GM18517 (cell line): ENCODE measurements at regions not wholly inside any gene's neighbourhood (a gene's known extent, or its start where the extent isn't known, plus 50 kb on each side); places are given as distances from the start of the nearest gene placed in this dataset.

ENCODE experiments used
- ATAC-seq: cut with Tn5 transposase; IDR thresholded peaks from one replicate; pipeline ENCODE4 v1.9.1; 2021; ENCODE audit warnings: mild to moderate bottlenecking, moderate library complexity; ENCODE audit not compliant: unreplicated experiment

GRCh38 chr10:78526347-78526746 lies 492.7 kb downstream of the RPS24 start:
- ATAC-seq, result no peak

GRCh38 chr10:78527296-78527695 lies 493.6 kb downstream of the RPS24 start:
- ATAC-seq, result no peak

GRCh38 chr10:78528749-78529204 lies 495.1 kb downstream of the RPS24 start:
- ATAC-seq, result no peak

GRCh38 chr10:78529262-78529661 lies 495.6 kb downstream of the RPS24 start:
- ATAC-seq, result no peak

- ATAC-seq, result no peak
Measured at GRCh38 chr10:78531088-78531487, 497.4 kb downstream of the RPS24 start.

GRCh38 chr10:78532480-78533042 lies 498.9 kb downstream of the RPS24 start:
- ATAC-seq, result no peak

- no peak for ATAC-seq
Measured at GRCh38 chr10:78533098-78533497, 499.4 kb downstream of the RPS24 start.

GRCh38 chr10:78533776-78534175 lies 500.1 kb downstream of the RPS24 start:
- ATAC-seq, result no peak

GRCh38 chr10:78535716-78536218 lies 502.1 kb downstream of the RPS24 start:
- ATAC-seq, result no peak

- no peak for ATAC-seq
Measured at GRCh38 chr10:78537018-78537417, 503.4 kb downstream of the RPS24 start.

GRCh38 chr10:78539247-78539766 lies 505.6 kb downstream of the RPS24 start:
- no peak for ATAC-seq

- ATAC-seq, result no peak
Measured at GRCh38 chr10:78540355-78541076, 506.9 kb downstream of the RPS24 start.

GRCh38 chr10:78541481-78542140 lies 507.9 kb downstream of the RPS24 start:
- ATAC-seq, result no peak

GRCh38 chr10:78542141-78542489 lies 508.5 kb downstream of the RPS24 start:
- no peak for ATAC-seq

- no peak for ATAC-seq
Measured at GRCh38 chr10:78542521-78542920, 508.9 kb downstream of the RPS24 start.

- ATAC-seq, result no peak
Measured at GRCh38 chr10:78543031-78543748, 509.5 kb downstream of the RPS24 start.

GRCh38 chr10:78543749-78544362 lies 510.2 kb downstream of the RPS24 start:
- no peak for ATAC-seq

GRCh38 chr10:78544423-78545090 lies 510.9 kb downstream of the RPS24 start:
- ATAC-seq, result no peak

- no peak for ATAC-seq
Measured at GRCh38 chr10:78545756-78546155, 512.1 kb downstream of the RPS24 start.

GRCh38 chr10:78547397-78547796 lies 513.7 kb downstream of the RPS24 start:
- ATAC-seq, result no peak
